ENCODE measurements at regions not wholly inside any gene's neighbourhood (a gene's known extent, or its start where the extent isn't known, plus 50 kb on each side); places are given as distances from the start of the nearest gene placed in this dataset.

DNA sequence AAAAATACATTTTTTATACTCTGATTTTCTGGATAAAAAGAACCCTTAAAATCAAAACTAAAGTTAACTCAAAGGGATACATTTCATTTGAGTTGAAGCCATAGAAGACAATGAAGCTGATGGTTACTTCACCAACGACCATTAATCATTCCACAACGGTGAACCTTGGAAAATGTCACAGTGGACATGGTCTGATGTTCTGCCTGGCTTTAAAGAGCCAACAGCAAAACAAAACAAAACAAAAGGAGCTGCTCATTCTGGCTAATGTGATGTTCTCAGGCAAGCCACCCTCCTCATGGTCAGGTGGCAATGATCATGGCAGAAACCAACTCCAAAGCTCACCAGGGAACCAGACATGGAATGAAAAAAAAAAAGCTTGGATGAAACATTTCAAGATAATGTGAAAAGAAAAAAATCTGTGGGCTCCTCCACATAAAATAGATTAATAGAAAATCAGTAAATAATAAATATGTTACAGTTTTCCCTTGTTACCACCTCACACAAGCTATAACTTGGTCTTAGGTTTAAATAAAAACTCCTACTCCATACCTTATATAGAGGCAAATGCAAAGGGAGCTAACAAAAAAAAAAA lies 90.1 kb upstream of the SERTAD2 start (continued):
- TF ChIP-seq USF2 (IDR thresholded peaks at IDR 0.05; ENCODE audit: low read length) (no peak), EZH2 (IDR thresholded peaks at IDR 0.05; ENCODE audit: low read depth, low read length, severe bottlenecking) (no peak), RXRA (IDR thresholded peaks at IDR 0.05; ENCODE audit: insufficient read depth, low read depth, low read length) (no peak), TCF12 (IDR thresholded peaks at IDR 0.05; ENCODE audit: low read depth, low read length) (no peak), SIX5 (IDR thresholded peaks at IDR 0.05; ENCODE audit: low read depth, low read length) (no peak), SUZ12 (IDR thresholded peaks at IDR 0.05; ENCODE audit: low read length) (no peak), JUN (IDR thresholded peaks at IDR 0.05; ENCODE audit: low read depth, low read length) (no peak)
- TF ChIP-seq, protein P1, sequence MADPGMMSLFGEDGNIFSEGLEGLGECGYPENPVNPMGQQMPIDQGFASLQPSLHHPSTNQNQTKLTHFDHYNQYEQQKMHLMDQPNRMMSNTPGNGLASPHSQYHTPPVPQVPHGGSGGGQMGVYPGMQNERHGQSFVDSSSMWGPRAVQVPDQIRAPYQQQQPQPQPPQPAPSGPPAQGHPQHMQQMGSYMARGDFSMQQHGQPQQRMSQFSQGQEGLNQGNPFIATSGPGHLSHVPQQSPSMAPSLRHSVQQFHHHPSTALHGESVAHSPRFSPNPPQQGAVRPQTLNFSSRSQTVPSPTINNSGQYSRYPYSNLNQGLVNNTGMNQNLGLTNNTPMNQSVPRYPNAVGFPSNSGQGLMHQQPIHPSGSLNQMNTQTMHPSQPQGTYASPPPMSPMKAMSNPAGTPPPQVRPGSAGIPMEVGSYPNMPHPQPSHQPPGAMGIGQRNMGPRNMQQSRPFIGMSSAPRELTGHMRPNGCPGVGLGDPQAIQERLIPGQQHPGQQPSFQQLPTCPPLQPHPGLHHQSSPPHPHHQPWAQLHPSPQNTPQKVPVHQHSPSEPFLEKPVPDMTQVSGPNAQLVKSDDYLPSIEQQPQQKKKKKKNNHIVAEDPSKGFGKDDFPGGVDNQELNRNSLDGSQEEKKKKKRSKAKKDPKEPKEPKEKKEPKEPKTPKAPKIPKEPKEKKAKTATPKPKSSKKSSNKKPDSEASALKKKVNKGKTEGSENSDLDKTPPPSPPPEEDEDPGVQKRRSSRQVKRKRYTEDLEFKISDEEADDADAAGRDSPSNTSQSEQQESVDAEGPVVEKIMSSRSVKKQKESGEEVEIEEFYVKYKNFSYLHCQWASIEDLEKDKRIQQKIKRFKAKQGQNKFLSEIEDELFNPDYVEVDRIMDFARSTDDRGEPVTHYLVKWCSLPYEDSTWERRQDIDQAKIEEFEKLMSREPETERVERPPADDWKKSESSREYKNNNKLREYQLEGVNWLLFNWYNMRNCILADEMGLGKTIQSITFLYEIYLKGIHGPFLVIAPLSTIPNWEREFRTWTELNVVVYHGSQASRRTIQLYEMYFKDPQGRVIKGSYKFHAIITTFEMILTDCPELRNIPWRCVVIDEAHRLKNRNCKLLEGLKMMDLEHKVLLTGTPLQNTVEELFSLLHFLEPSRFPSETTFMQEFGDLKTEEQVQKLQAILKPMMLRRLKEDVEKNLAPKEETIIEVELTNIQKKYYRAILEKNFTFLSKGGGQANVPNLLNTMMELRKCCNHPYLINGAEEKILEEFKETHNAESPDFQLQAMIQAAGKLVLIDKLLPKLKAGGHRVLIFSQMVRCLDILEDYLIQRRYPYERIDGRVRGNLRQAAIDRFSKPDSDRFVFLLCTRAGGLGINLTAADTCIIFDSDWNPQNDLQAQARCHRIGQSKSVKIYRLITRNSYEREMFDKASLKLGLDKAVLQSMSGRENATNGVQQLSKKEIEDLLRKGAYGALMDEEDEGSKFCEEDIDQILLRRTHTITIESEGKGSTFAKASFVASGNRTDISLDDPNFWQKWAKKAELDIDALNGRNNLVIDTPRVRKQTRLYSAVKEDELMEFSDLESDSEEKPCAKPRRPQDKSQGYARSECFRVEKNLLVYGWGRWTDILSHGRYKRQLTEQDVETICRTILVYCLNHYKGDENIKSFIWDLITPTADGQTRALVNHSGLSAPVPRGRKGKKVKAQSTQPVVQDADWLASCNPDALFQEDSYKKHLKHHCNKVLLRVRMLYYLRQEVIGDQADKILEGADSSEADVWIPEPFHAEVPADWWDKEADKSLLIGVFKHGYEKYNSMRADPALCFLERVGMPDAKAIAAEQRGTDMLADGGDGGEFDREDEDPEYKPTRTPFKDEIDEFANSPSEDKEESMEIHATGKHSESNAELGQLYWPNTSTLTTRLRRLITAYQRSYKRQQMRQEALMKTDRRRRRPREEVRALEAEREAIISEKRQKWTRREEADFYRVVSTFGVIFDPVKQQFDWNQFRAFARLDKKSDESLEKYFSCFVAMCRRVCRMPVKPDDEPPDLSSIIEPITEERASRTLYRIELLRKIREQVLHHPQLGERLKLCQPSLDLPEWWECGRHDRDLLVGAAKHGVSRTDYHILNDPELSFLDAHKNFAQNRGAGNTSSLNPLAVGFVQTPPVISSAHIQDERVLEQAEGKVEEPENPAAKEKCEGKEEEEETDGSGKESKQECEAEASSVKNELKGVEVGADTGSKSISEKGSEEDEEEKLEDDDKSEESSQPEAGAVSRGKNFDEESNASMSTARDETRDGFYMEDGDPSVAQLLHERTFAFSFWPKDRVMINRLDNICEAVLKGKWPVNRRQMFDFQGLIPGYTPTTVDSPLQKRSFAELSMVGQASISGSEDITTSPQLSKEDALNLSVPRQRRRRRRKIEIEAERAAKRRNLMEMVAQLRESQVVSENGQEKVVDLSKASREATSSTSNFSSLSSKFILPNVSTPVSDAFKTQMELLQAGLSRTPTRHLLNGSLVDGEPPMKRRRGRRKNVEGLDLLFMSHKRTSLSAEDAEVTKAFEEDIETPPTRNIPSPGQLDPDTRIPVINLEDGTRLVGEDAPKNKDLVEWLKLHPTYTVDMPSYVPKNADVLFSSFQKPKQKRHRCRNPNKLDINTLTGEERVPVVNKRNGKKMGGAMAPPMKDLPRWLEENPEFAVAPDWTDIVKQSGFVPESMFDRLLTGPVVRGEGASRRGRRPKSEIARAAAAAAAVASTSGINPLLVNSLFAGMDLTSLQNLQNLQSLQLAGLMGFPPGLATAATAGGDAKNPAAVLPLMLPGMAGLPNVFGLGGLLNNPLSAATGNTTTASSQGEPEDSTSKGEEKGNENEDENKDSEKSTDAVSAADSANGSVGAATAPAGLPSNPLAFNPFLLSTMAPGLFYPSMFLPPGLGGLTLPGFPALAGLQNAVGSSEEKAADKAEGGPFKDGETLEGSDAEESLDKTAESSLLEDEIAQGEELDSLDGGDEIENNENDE (IDR thresholded peaks at IDR 0.05; ENCODE audit: insufficient replicate concordance, low read length) = no peak

Measured in H1 (cell line).